ENCODE measurements at regions not wholly inside any gene's neighbourhood (a gene's known extent, or its start where the extent isn't known, plus 50 kb on each side); places are given as distances from the start of the nearest gene placed in this dataset.

DNA sequence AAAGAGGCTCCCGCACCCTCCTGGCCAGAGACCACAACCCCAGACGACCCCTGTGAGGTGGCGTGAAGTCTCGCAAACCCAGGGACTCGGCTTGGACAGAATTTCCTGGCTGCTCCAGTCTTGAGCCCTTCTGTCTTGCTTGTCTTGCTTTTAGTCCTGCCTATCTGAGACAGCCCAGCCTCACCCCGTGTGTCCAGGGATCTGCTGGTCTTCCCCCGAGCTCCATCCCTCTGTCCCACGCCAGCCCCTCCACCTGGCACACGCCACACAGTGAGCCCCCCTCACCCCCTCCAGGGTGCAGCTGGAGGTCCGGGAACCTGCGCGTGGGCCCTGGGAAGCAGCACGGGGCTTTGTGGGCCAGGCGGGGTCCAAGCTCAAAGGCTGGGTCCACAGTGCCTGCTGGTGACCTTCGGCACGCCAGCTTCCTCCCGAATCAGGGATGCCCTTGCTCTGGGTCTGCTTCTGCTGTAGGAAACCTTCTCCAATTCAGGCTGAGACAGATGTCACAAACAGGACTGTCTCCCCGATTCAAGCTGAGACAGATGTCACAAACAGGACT lies 97.1 kb downstream of the SIK1 start:
- H3K27me3 ChIP-seq (ENCODE audit: control insufficient read depth in 1 of 2, insufficient read depth in 2 of 2, low read length in 2 of 2): no peaks in the 10 kb centered on the region
- ChIA-PET CTCF (no interaction called here), POLR2A (no interaction called here)
- H3K9me3 ChIP-seq (ENCODE audit: control insufficient read depth in 1 of 2, insufficient read depth in 1 of 2, low read length in 2 of 2): peaks cover 0 to 5% of the 10 kb centered on the region in 2 experiments
- H3K4me3 ChIP-seq (ENCODE audit: low read length): no peak overlapping the region
- no peaks in the 10 kb centered on the region for H3K4me1 ChIP-seq (ENCODE audit: insufficient read depth, low read length)
- ATAC-seq (ENCODE audit: poor library complexity) (no peak), DNase-seq (no peak)
- Mint-ChIP-seq H3K4me1 (ENCODE audit: low read depth) (peaks cover 4% of the 10 kb centered on the region), H3K27ac (no peak overlapping the region), H3K9me3 (no peaks in the 10 kb centered on the region), H3K27me3 (no peaks in the 10 kb centered on the region), H3K4me3 (no peak overlapping the region), H3K36me3 (ENCODE audit: low read depth) (no peaks in the 10 kb centered on the region)
- H3K27ac ChIP-seq (ENCODE audit: low read depth in 1 of 2, low read length in 2 of 2): no peak overlapping the region
- TF ChIP-seq, protein P1, sequence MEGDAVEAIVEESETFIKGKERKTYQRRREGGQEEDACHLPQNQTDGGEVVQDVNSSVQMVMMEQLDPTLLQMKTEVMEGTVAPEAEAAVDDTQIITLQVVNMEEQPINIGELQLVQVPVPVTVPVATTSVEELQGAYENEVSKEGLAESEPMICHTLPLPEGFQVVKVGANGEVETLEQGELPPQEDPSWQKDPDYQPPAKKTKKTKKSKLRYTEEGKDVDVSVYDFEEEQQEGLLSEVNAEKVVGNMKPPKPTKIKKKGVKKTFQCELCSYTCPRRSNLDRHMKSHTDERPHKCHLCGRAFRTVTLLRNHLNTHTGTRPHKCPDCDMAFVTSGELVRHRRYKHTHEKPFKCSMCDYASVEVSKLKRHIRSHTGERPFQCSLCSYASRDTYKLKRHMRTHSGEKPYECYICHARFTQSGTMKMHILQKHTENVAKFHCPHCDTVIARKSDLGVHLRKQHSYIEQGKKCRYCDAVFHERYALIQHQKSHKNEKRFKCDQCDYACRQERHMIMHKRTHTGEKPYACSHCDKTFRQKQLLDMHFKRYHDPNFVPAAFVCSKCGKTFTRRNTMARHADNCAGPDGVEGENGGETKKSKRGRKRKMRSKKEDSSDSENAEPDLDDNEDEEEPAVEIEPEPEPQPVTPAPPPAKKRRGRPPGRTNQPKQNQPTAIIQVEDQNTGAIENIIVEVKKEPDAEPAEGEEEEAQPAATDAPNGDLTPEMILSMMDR (IDR thresholded peaks at IDR 0.05): no peak
- no peaks in the 10 kb centered on the region for H3K36me3 ChIP-seq (ENCODE audit: insufficient read depth, low read length)
- intact Hi-C loops (cut with DNase I, micrococcal nuclease): no loop called here

DNA sequence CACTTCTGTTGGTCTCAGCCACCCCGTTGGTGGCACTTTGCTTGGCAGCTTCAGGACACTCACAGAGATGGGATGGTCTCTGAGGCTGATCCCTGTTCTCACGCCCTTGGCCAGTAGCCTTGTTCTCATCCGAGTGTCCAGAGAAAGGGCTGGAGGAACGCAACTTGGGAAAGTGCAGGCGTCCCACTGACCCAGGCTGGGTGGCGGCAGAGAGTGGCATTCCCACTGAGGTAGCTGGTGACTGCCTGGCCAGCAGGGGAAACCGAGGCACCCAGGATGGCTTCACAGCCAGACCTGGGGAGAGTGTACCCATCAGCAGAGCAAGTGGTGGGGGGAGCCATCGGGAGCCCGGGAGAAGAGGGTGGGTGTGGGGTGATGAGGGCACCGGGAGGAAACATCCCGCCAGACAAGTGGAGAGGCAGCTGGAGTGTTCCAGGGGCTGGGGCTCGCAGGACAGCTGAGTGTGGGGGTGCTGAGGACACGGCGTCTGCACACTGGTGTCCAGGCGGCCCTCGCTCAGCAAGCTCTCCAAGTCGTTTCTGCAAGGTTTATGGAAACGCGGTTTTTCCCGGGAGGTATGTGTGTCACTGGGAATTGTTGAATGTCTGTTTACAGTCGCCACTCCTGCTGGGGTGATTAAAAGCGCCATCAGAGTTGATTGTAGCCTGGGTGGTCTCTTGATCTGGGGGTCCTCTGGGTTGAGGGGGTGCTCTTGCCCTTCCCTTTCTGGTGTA lies 97.8 kb downstream of the SIK1 start:
- Histone ChIP-seq H3K4me1 (ENCODE audit: insufficient read depth, low read length) (no peaks in the 10 kb centered on the region), H3K36me3 (ENCODE audit: insufficient read depth, low read length) (no peaks in the 10 kb centered on the region), H3K27ac (ENCODE audit: low read depth in 1 of 2, low read length in 2 of 2) (no peak overlapping the region), H3K27me3 (ENCODE audit: control insufficient read depth in 1 of 2, insufficient read depth in 2 of 2, low read length in 2 of 2) (no peaks in the 10 kb centered on the region), H3K4me3 (ENCODE audit: low read length) (no peak overlapping the region), H3K9me3 (ENCODE audit: control insufficient read depth in 1 of 2, insufficient read depth in 1 of 2, low read length in 2 of 2) (peaks cover 0 to 5% of the 10 kb centered on the region in 2 experiments)
- Mint-ChIP-seq H3K9me3 (no peaks in the 10 kb centered on the region), H3K27ac (no peak overlapping the region), H3K4me1 (ENCODE audit: low read depth) (peaks cover 4% of the 10 kb centered on the region), H3K4me3 (no peak overlapping the region), H3K36me3 (ENCODE audit: low read depth) (no peaks in the 10 kb centered on the region), H3K27me3 (no peaks in the 10 kb centered on the region)
- ChIA-PET POLR2A (no interaction called here), CTCF (no interaction called here)
- ATAC-seq (ENCODE audit: poor library complexity) (no peak), DNase-seq (no peak)
- intact Hi-C loops (cut with DNase I, micrococcal nuclease): no loop called here
- TF ChIP-seq, protein P1 (IDR thresholded peaks at IDR 0.05): no peak

DNA sequence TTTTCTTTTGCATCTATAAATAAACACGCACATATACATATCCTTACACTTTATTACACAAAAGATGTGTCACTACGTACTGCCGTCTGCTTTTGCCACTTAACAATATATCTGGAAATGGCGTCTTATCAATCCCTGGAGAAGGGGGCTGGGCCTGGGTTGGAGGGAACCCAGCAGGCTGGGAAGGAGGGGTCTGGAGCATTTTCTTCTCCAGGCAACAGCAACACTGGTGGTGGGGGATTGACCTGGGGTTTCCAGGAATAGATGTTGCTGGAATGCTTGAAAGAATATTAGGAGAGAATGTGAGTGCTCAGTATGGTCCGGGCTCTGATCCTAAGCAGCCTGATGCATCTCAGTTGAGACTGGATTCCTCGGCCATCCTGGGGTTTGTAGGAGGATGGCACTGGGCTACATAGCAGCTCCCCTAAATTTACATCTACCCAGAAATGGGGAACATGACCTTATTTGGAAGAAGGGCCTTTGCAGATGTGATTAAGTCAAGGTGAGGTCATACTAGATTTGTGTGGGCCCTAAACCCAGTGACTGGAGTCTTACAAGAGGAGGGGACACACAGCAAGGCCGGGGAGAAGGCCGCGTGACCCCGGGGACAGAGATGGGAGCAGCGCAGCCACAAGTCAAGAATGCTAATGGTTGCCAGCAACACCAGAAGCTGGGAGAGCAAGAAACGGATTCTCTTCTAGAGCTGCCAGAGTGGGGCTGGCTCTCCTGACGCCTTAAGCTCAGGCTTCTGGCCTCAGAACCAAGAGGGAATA lies 98.6 kb downstream of the SIK1 start:
- DNase-seq (no peak), ATAC-seq (ENCODE audit: poor library complexity) (no peak)
- Histone ChIP-seq H3K4me1 (ENCODE audit: insufficient read depth, low read length) (no peaks in the 10 kb centered on the region), H3K36me3 (ENCODE audit: insufficient read depth, low read length) (no peaks in the 10 kb centered on the region), H3K27me3 (ENCODE audit: control insufficient read depth in 1 of 2, insufficient read depth in 2 of 2, low read length in 2 of 2) (no peaks in the 10 kb centered on the region), H3K4me3 (ENCODE audit: low read length) (no peak overlapping the region), H3K9me3 (ENCODE audit: control insufficient read depth in 1 of 2, insufficient read depth in 1 of 2, low read length in 2 of 2) (peaks cover 0 to 5% of the 10 kb centered on the region in 2 experiments), H3K27ac (ENCODE audit: low read depth in 1 of 2, low read length in 2 of 2) (no peak overlapping the region)
- Mint-ChIP-seq H3K36me3 (ENCODE audit: low read depth) (no peaks in the 10 kb centered on the region), H3K4me1 (ENCODE audit: low read depth) (peaks cover 4% of the 10 kb centered on the region), H3K4me3 (no peak overlapping the region), H3K27me3 (no peaks in the 10 kb centered on the region), H3K9me3 (no peaks in the 10 kb centered on the region), H3K27ac (no peak overlapping the region)
- CTCF ChIA-PET: no interaction called here
- POLR2A ChIA-PET: no interaction called here
- TF ChIP-seq, protein P1 (IDR thresholded peaks at IDR 0.05): no peak
- intact Hi-C loops (cut with DNase I, micrococcal nuclease): no loop called here
